Retinal pigment epithelial cell (primary cell): ENCODE measurements at regions not wholly inside any gene's neighbourhood (a gene's known extent, or its start where the extent isn't known, plus 50 kb on each side); places are given as distances from the start of the nearest gene placed in this dataset.

Source experiments
- DNase-seq: peaks from one replicate; pipeline ENCODE4 v3.0.0-alpha.2; 2010; ENCODE audit warnings: low read depth
- H3K4me3 ChIP-seq: 2 replicates; pipeline ENCODE4 v1.5.1; 2011; ENCODE audit warnings: mild to moderate bottlenecking, low read length, control low read depth, moderate library complexity
- CTCF ChIP-seq: conservative IDR thresholded peaks from 2 replicates; pipeline ENCODE4 v1.5.1; 2011; ENCODE audit warnings: low read depth, low read length, control low read depth, inconsistent platforms

DNA sequence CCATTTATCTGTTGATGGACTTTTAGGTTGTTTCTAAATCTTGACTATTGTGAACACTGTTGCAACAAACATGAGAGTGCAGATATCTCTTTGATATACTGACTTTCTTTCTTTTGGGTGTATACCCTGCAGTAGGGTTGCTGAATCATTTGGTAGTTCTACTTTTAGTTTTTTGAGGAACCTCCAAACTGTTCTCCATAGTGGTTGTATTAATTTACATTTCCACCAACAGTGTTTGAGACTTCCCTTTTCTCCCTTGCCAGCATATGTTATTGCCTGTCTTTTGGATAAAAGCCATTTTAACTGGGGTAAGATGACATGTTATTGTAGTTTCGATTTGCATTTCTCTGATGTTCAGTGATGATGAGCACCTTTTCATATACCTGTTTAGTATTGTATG lies 330.0 kb downstream of the DDX10 start:
- H3K4me3 ChIP-seq, result no peak overlapping the region
- TF ChIP-seq CTCF, result no peak
- no peak for DNase-seq

GRCh38 chr11:108997826-108998225 lies 333.0 kb downstream of the DDX10 start:
- DNase-seq, result no peak
- no peak overlapping the region for H3K4me3 ChIP-seq

GRCh38 chr11:109000531-109000930 lies 335.7 kb downstream of the DDX10 start:
- no peak overlapping the region for H3K4me3 ChIP-seq
- TF ChIP-seq CTCF, result no peak
- DNase-seq, result no peak

More at GRCh38 chr11:108997826-108998225, 333.0 kb downstream of the DDX10 start:
- no peak for TF ChIP-seq CTCF

GRCh38 chr11:109001585-109001984 lies 336.7 kb downstream of the DDX10 start:
- DNase-seq, result no peak
- no peak overlapping the region for H3K4me3 ChIP-seq
- TF ChIP-seq CTCF, result no peak

GRCh38 chr11:109012991-109013390 lies 348.1 kb downstream of the DDX10 start:
- no peak for TF ChIP-seq CTCF
- no peak overlapping the region for H3K4me3 ChIP-seq
- no peak for DNase-seq

DNA sequence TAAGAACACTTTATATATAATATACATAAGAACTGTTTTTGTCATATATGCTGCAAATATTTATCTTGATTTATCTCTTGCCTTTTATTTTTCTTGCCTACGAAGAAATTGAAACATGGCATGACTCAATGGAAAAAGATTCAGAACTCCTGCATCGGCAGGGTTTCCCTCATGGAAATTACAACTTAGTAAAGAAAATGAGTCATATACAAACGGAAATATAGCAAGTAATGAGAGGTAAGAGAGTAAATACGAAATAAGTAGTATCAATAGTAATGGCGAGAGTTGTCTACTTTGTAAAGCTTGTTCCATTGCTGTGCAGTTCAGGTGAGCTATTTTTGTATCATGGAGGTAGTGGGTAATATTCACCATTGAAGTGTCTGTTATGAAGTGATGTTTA lies 350.4 kb downstream of the DDX10 start:
- DNase-seq, result no peak
- no peak for TF ChIP-seq CTCF
- no peak overlapping the region for H3K4me3 ChIP-seq

DNA sequence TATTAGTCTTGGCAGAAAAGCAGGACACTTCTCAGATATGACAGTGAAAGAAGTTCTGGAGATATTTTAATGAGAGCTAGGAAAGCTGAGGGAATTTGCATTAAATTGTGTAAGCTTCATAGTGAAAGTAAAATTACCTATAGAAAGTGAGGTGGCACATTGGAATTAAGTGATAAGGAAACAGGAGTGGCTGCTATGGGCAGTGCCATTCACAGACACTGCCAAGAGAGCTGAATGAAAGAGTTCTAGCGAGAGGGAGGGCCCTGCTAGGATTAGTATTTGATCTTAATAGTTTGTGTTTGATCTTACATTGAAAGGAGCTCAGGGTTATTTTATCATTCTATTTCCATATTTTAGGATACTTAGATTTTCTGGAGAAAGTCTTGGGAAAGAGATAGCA lies 351.9 kb downstream of the DDX10 start:
- no peak for TF ChIP-seq CTCF
- H3K4me3 ChIP-seq, result no peak overlapping the region
- DNase-seq, result no peak
